Thyroid gland (tissue), 4 donors: ENCODE measurements at regions not wholly inside any gene's neighbourhood (a gene's known extent, or its start where the extent isn't known, plus 50 kb on each side); places are given as distances from the start of the nearest gene placed in this dataset.

Experiments used
- DNase-seq, 2 donors: peaks; one replicate each; pipeline ENCODE4 v3.0.0-alpha.2; 2019
- H3K27ac ChIP-seq, 3 donors: fragments of 200-600 bp; sonication (generic); 1 replicate in 2 of 3; 2 replicates in 1 of 3; pipeline ENCODE4 v1.5.1; 2016 to 2019; ENCODE audit warnings: mild to moderate bottlenecking in 1 of 3, moderate library complexity in 1 of 3
- H3K27me3 ChIP-seq: fragments of 200-600 bp; sonication (generic); one replicate; pipeline ENCODE4 v1.5.1; 2019
- H3K36me3 ChIP-seq, 2 donors: fragments of 200-600 bp; sonication (generic); one replicate each; pipeline ENCODE4 v1.5.1; 2016 to 2019
- H3K4me1 ChIP-seq, 2 donors: fragments of 200-600 bp; sonication (generic); one replicate each; pipeline ENCODE4 v1.5.1; 2017 to 2019
- H3K4me3 ChIP-seq, 3 donors: fragments of 200-600 bp; sonication (generic); replicated peaks in 1 of 3; 1 replicate in 2 of 3; 2 replicates in 1 of 3; pipeline ENCODE4 v1.5.1; 2016; ENCODE audit warnings: mild to moderate bottlenecking in 1 of 3
- H3K9me3 ChIP-seq: fragments of 200-600 bp; sonication (generic); one replicate; pipeline ENCODE4 v1.5.1; 2017
- CTCF ChIP-seq, 6 experiments: fragments of 200-600 bp in 3 of 6; fragments of 450-650 bp in 3 of 6; sonication (generic) in 3 of 6; IDR thresholded peaks; one replicate each; pipeline ENCODE4 v1.5.1; 2016 to 2019; ENCODE audit warnings: antibody characterized with exemption in 6 of 6, mild to moderate bottlenecking in 2 of 6, inconsistent platforms in 1 of 6, moderate library complexity in 1 of 6
- POLR2A ChIP-seq, 2 donors: fragments of 450-650 bp; IDR thresholded peaks; one replicate each; pipeline ENCODE4 v1.6.1; 2017; ENCODE audit warnings: antibody characterized with exemption in 2 of 2, mild to moderate bottlenecking in 2 of 2, moderate library complexity in 1 of 2
- WGBS, 2 donors: methylation state at CpG; one replicate each; pipeline ENCODE4 v1.1.5; 2017; 5-methylcytosine and 5-hydroxymethylcytosine counted together
- intact Hi-C: fragments of 100-400 bp; cut with DNase I; formaldehyde crosslinking; loops from one replicate; pipeline ENCODE4 v1.15.1; 2023

DNA sequence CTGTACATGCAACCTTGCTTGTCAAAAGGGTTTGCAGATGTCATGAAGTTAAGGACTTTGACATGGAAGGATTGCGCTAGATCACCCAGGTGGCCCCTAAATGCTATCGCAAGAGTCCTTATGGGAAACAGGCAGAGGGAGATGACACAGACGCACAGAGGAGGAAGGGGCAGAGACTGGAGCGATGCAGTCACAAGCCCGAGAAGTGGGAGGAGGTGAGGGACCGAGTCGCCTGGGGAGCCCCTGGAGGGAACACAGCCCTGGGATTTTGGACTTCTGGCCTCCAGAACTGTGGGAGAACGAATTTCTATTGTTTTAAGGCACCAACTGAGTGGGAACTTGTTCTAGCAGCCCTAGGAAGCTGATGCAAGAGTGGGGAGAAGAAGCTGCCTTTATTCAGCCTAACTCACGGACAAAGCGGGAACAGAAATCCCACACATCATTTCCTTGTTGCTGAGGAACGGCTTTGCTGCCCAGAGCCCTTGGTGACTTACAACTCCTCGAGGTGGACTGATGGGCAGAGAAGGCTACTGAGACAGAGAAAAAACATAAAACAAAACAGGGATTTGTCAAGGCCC lies 434.0 kb downstream of the PREX1 start:
- H3K9me3 ChIP-seq, result no peaks in the 10 kb centered on the region
- no peaks in the 10 kb centered on the region for H3K27me3 ChIP-seq
- intact Hi-C loops, result no loop called here
- no peak for TF ChIP-seq CTCF (IDR thresholded peaks at IDR 0.05)
- TF ChIP-seq POLR2A (IDR thresholded peaks at IDR 0.05), result no peak
- 86 to 89% methylated on average over 12 of the region's 12 CpGs for WGBS, 2 donors
- no peak overlapping the region for H3K27ac ChIP-seq
- H3K4me3 ChIP-seq, result no peak overlapping the region
- no peaks in the 10 kb centered on the region for H3K4me1 ChIP-seq
- no peaks in the 10 kb centered on the region for H3K36me3 ChIP-seq
- no peak for DNase-seq

GRCh38 chr20:48393311-48393685 lies 434.5 kb downstream of the PREX1 start:
- DNase-seq, result no peak
- no peaks in the 10 kb centered on the region for H3K4me1 ChIP-seq
- H3K27me3 ChIP-seq, result no peaks in the 10 kb centered on the region
- H3K36me3 ChIP-seq, result no peaks in the 10 kb centered on the region
- intact Hi-C loops, result no loop called here
- no peak for TF ChIP-seq CTCF (IDR thresholded peaks at IDR 0.05)
- TF ChIP-seq POLR2A (IDR thresholded peaks at IDR 0.05), result no peak
- H3K4me3 ChIP-seq, result no peak overlapping the region
- H3K27ac ChIP-seq, result no peak overlapping the region
- WGBS, 2 donors, result 89 to 96% methylated on average over 8 of the region's 8 CpGs
- no peaks in the 10 kb centered on the region for H3K9me3 ChIP-seq

GRCh38 chr20:48392407-48393310 lies 435.1 kb downstream of the PREX1 start:
- H3K9me3 ChIP-seq, result no peaks in the 10 kb centered on the region
- intact Hi-C loops, result no loop called here
- TF ChIP-seq POLR2A (IDR thresholded peaks at IDR 0.05) (no peak), CTCF (IDR thresholded peaks at IDR 0.05) (no peak)
- H3K36me3 ChIP-seq, result no peaks in the 10 kb centered on the region
- 95 to 96% methylated on average over 12 to 13 of the region's 13 CpGs for WGBS, 2 donors
- H3K4me1 ChIP-seq, result no peaks in the 10 kb centered on the region
- no peak overlapping the region for H3K4me3 ChIP-seq
- DNase-seq, result no peak
- no peaks in the 10 kb centered on the region for H3K27me3 ChIP-seq
- H3K27ac ChIP-seq, result no peak overlapping the region

- Histone ChIP-seq H3K4me1 (no peaks in the 10 kb centered on the region), H3K4me3 (no peak overlapping the region), H3K36me3 (no peaks in the 10 kb centered on the region), H3K27me3 (no peaks in the 10 kb centered on the region), H3K9me3 (no peaks in the 10 kb centered on the region), H3K27ac (no peak overlapping the region)
- TF ChIP-seq CTCF (IDR thresholded peaks at IDR 0.05), result no peak
- TF ChIP-seq POLR2A (IDR thresholded peaks at IDR 0.05), result no peak
- intact Hi-C loops, result no loop called here
- DNase-seq, result no peak
Observed at GRCh38 chr20:48390981-48391380, 436.8 kb downstream of the PREX1 start.

GRCh38 chr20:48387675-48388074 lies 440.1 kb downstream of the PREX1 start:
- WGBS, 2 donors, result 59 to 68% methylated on average over 5 of the region's 5 CpGs
- intact Hi-C loops, result no loop called here
- Histone ChIP-seq H3K9me3 (no peaks in the 10 kb centered on the region), H3K27ac (no peak overlapping the region), H3K36me3 (no peaks in the 10 kb centered on the region), H3K27me3 (no peaks in the 10 kb centered on the region), H3K4me3 (no peak overlapping the region), H3K4me1 (no peaks in the 10 kb centered on the region)
- TF ChIP-seq CTCF (IDR thresholded peaks at IDR 0.05) (no peak), POLR2A (IDR thresholded peaks at IDR 0.05) (no peak)
- no peak for DNase-seq
